PFSK-1 (cell line): ENCODE measurements at regions not wholly inside any gene's neighbourhood (a gene's known extent, or its start where the extent isn't known, plus 50 kb on each side); places are given as distances from the start of the nearest gene placed in this dataset.

Source experiments
- FOXP2 ChIP-seq: optimal IDR thresholded peaks from 2 replicates; pipeline ENCODE3; 2011; ENCODE audit warnings: borderline replicate concordance, control low read depth, inconsistent platforms; ENCODE audit not compliant: insufficient read depth; ENCODE audit errors: extremely low read length, extremely low read depth
- POLR2AphosphoS5 ChIP-seq: IDR thresholded peaks from 2 replicates; pipeline ENCODE4 v1.6.1; 2012; ENCODE audit warnings: low read depth, mild to moderate bottlenecking, control low read depth, low read length, moderate library complexity
- REST ChIP-seq, 2 experiments: IDR thresholded peaks; 2 replicates each; pipeline versions ENCODE4 v1.6.1 to v1.8.0; 2011 to 2012; ENCODE audit warnings: low read depth in 2 of 2, low read length in 2 of 2, control low read depth in 1 of 2, inconsistent platforms in 1 of 2, mild to moderate bottlenecking in 1 of 2, moderate library complexity in 1 of 2; ENCODE audit not compliant: insufficient read depth in 1 of 2
- SIN3A ChIP-seq: IDR thresholded peaks from 2 replicates; pipeline ENCODE4 v1.6.1; 2012; ENCODE audit warnings: mild to moderate bottlenecking, low read length, moderate library complexity, borderline replicate concordance; ENCODE audit not compliant: insufficient read depth
- TAF1 ChIP-seq: IDR thresholded peaks from 2 replicates; pipeline ENCODE4 v1.6.1; 2012; ENCODE audit warnings: low read length, control low read depth, borderline replicate concordance; ENCODE audit not compliant: insufficient read depth

DNA sequence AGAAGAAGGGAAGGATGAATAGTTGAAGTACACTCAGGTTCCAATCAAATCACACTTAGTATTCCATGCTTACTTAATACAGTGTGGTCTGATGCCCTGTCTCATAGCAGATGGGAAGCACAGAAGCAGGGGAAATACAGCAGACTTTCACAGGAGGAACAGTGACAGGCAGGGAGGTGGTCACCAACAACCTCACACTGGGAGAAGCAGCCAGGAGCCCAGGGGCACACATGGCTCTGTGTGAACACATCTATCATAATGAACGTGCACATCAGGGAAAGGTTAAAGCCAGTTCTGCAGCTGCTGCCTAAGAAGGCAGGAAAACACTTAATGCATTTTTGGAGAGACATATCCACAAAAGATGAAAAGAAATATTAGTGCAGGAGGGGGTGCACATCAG is 312.3 kb downstream of the MED10 start:
- TF ChIP-seq FOXP2: no peak
- TF ChIP-seq TAF1: no peak
- TF ChIP-seq REST (IDR thresholded peaks at IDR 0.05; ENCODE audit: insufficient read depth in 1 of 2, low read depth in 2 of 2, low read length in 2 of 2): no peak

GRCh38 chr5:6059137-6059800 is 319.1 kb downstream of the MED10 start:
- TF ChIP-seq SIN3A: no peak
- no peak for TF ChIP-seq POLR2AphosphoS5
- TF ChIP-seq FOXP2: no peak
- TF ChIP-seq TAF1: no peak
- TF ChIP-seq REST (IDR thresholded peaks at IDR 0.05; ENCODE audit: insufficient read depth in 1 of 2, low read depth in 2 of 2, low read length in 2 of 2): no peak

GRCh38 chr5:6058055-6058715 is 320.2 kb downstream of the MED10 start:
- no peak for TF ChIP-seq REST (IDR thresholded peaks at IDR 0.05; ENCODE audit: insufficient read depth in 1 of 2, low read depth in 2 of 2, low read length in 2 of 2)
- no peak for TF ChIP-seq FOXP2
- no peak for TF ChIP-seq SIN3A
- no peak for TF ChIP-seq POLR2AphosphoS5
- TF ChIP-seq TAF1: no peak

DNA sequence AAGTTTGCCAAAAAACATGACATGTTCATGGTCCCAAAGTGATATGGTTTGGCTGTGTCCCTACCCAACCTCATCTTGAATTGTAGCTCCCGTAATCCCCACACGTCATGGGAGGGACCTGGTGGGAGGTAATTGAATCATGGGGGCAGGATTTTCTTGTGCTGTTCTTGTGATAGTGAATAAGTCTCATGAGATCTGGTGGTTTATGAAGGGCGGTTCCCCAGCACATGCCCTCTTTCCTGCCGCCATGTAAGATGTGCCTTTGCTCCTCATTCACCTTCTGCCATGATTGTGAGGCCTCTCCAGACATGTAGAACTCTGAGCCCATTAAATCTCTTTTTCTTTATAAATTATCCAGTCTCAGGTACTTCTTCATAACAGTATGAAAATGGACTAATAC is 322.1 kb downstream of the MED10 start:
- TF ChIP-seq SIN3A (no peak), TAF1 (no peak), POLR2AphosphoS5 (no peak), FOXP2 (no peak), REST (IDR thresholded peaks at IDR 0.05; ENCODE audit: insufficient read depth in 1 of 2, low read depth in 2 of 2, low read length in 2 of 2) (no peak)

GRCh38 chr5:6049662-6050061 is 328.7 kb downstream of the MED10 start:
- no peak for TF ChIP-seq SIN3A
- no peak for TF ChIP-seq POLR2AphosphoS5
- TF ChIP-seq FOXP2: no peak
- no peak for TF ChIP-seq TAF1
- no peak for TF ChIP-seq REST (IDR thresholded peaks at IDR 0.05; ENCODE audit: insufficient read depth in 1 of 2, low read depth in 2 of 2, low read length in 2 of 2)
